Activated naive CD4-positive, alpha-beta T cell treated with anti-CD3 and anti-CD28 coated beads for 36 hours (primary cell): ENCODE measurements at regions not wholly inside any gene's neighbourhood (a gene's known extent, or its start where the extent isn't known, plus 50 kb on each side); places are given as distances from the start of the nearest gene placed in this dataset.
"Not testable (repeated sequence)": the region's sequence is repeated elsewhere in the genome, so short reads cannot be mapped to it uniquely, and the experiment has no call there.

Source experiments
- CTCF ChIA-PET: fragments of 350-600 bp; sonication (Branson Sonifier 250); formaldehyde crosslinking; loops from one replicate; lab custom pipeline; 2021; ENCODE audit warnings: antibody characterized with exemption; lab: Charles Lee
- DNase-seq: peaks from one replicate; pipeline ENCODE4 v3.0.0-alpha.2; 2020
- H3K27ac Mint-ChIP-seq: one replicate; pipeline ENCODE4 v1.8.0; 2021; ENCODE audit warnings: mild to moderate bottlenecking, mixed read lengths
- H3K27me3 Mint-ChIP-seq: one replicate; pipeline ENCODE4 v1.8.0; 2021; ENCODE audit warnings: low read depth, mixed read lengths
- H3K36me3 Mint-ChIP-seq: one replicate; pipeline ENCODE4 v1.8.0; 2021; ENCODE audit warnings: low read depth, mixed read lengths
- H3K4me1 Mint-ChIP-seq: one replicate; pipeline ENCODE4 v1.8.0; 2021; ENCODE audit warnings: low read depth, mixed read lengths
- H3K4me3 Mint-ChIP-seq: one replicate; pipeline ENCODE4 v1.8.0; 2021; ENCODE audit warnings: mild to moderate bottlenecking, moderate library complexity, mixed read lengths
- H3K9me3 Mint-ChIP-seq: one replicate; pipeline ENCODE4 v1.8.0; 2021; ENCODE audit warnings: mixed read lengths
- intact Hi-C: fragments of 100-400 bp; cut with micrococcal nuclease; formaldehyde crosslinking; loops from one replicate; pipeline ENCODE4 v1.15.1; 2023

GRCh38 chr5:164326219-164326618 lies 820.8 kb downstream of the MAT2B start:
- Mint-ChIP-seq H3K36me3 (no peaks in the 10 kb centered on the region), H3K9me3 (peaks cover 11% of the 10 kb centered on the region), H3K4me3 (no peak overlapping the region), H3K27ac (no peak overlapping the region), H3K4me1 (no peaks in the 10 kb centered on the region), H3K27me3 (no peaks in the 10 kb centered on the region)
- no peak for DNase-seq
- intact Hi-C loops, result no loop called here
- CTCF ChIA-PET, result no interaction called here

GRCh38 chr5:164327166-164327565 lies 821.7 kb downstream of the MAT2B start:
- peaks cover 11% of the 10 kb centered on the region for H3K9me3 Mint-ChIP-seq
- H3K4me1 Mint-ChIP-seq, H3K27me3 Mint-ChIP-seq, DNase-seq, H3K27ac Mint-ChIP-seq, H3K36me3 Mint-ChIP-seq, CTCF ChIA-PET, intact Hi-C loops, H3K4me3 Mint-ChIP-seq: not testable (repeated sequence)

- Mint-ChIP-seq H3K4me1 (no peaks in the 10 kb centered on the region), H3K9me3 (peaks cover 3% of the 10 kb centered on the region), H3K4me3 (no peak overlapping the region), H3K36me3 (no peaks in the 10 kb centered on the region), H3K27ac (no peak overlapping the region), H3K27me3 (no peaks in the 10 kb centered on the region)
- DNase-seq, result no peak
- intact Hi-C loops, result no loop called here
- CTCF ChIA-PET, result no interaction called here
Observed at GRCh38 chr5:164332349-164333196, 827.2 kb downstream of the MAT2B start.

- CTCF ChIA-PET, result no interaction called here
- intact Hi-C loops, result no loop called here
- peaks cover 3% of the 10 kb centered on the region for H3K9me3 Mint-ChIP-seq
- no peaks in the 10 kb centered on the region for H3K36me3 Mint-ChIP-seq
- DNase-seq, result no peak
- H3K27me3 Mint-ChIP-seq, result no peaks in the 10 kb centered on the region
- no peak overlapping the region for H3K4me3 Mint-ChIP-seq
- no peaks in the 10 kb centered on the region for H3K4me1 Mint-ChIP-seq
- H3K27ac Mint-ChIP-seq, result no peak overlapping the region
Observed at GRCh38 chr5:164335837-164336236, 830.4 kb downstream of the MAT2B start.

GRCh38 chr5:164336276-164336675 lies 830.9 kb downstream of the MAT2B start:
- intact Hi-C loops, result no loop called here
- no peak for DNase-seq
- Mint-ChIP-seq H3K4me1 (no peaks in the 10 kb centered on the region), H3K27ac (no peak overlapping the region), H3K4me3 (no peak overlapping the region), H3K9me3 (peaks cover 3% of the 10 kb centered on the region), H3K27me3 (no peaks in the 10 kb centered on the region), H3K36me3 (no peaks in the 10 kb centered on the region)
- CTCF ChIA-PET, result no interaction called here

- CTCF ChIA-PET, result no interaction called here
- Mint-ChIP-seq H3K9me3 (peaks cover 3% of the 10 kb centered on the region), H3K27ac (no peak overlapping the region), H3K36me3 (no peaks in the 10 kb centered on the region), H3K27me3 (no peaks in the 10 kb centered on the region), H3K4me3 (no peak overlapping the region), H3K4me1 (no peaks in the 10 kb centered on the region)
- DNase-seq, result no peak
- intact Hi-C loops, result no loop called here
Observed at GRCh38 chr5:164336906-164337305, 831.5 kb downstream of the MAT2B start.

- no peak for DNase-seq
- no peaks in the 10 kb centered on the region for H3K36me3 Mint-ChIP-seq
- H3K4me1 Mint-ChIP-seq, result no peaks in the 10 kb centered on the region
- H3K4me3 Mint-ChIP-seq, result no peak overlapping the region
- no peaks in the 10 kb centered on the region for H3K27me3 Mint-ChIP-seq
- CTCF ChIA-PET, result no interaction called here
- no peak overlapping the region for H3K27ac Mint-ChIP-seq
- H3K9me3 Mint-ChIP-seq, result peaks cover 2% of the 10 kb centered on the region
- intact Hi-C loops, result no loop called here
Observed at GRCh38 chr5:164341056-164341619, 835.7 kb downstream of the MAT2B start.

- DNase-seq, result no peak
- Mint-ChIP-seq H3K4me3 (no peak overlapping the region), H3K27me3 (no peaks in the 10 kb centered on the region), H3K9me3 (peaks cover 4% of the 10 kb centered on the region), H3K27ac (no peak overlapping the region), H3K36me3 (no peaks in the 10 kb centered on the region), H3K4me1 (no peaks in the 10 kb centered on the region)
- CTCF ChIA-PET, result no interaction called here
- intact Hi-C loops, result no loop called here
Observed at GRCh38 chr5:164345173-164345849, 839.9 kb downstream of the MAT2B start.

GRCh38 chr5:164345853-164346252 lies 840.4 kb downstream of the MAT2B start:
- DNase-seq, result no peak
- H3K9me3 Mint-ChIP-seq, result peaks cover 4% of the 10 kb centered on the region
- H3K36me3 Mint-ChIP-seq, result no peaks in the 10 kb centered on the region
- no peak overlapping the region for H3K4me3 Mint-ChIP-seq
- intact Hi-C loops, result no loop called here
- CTCF ChIA-PET, result no interaction called here
- H3K4me1 Mint-ChIP-seq, result no peaks in the 10 kb centered on the region
- H3K27me3 Mint-ChIP-seq, result no peaks in the 10 kb centered on the region
- no peak overlapping the region for H3K27ac Mint-ChIP-seq

- H3K36me3 Mint-ChIP-seq, result no peaks in the 10 kb centered on the region
- intact Hi-C loops, result no loop called here
- CTCF ChIA-PET, result interaction anchor here (0.6 kb wide), 1 partner anchor 51 kb away, joined by 4 read pairs; no protein-coding TSS in a partner anchor
- no peak overlapping the region for H3K27ac Mint-ChIP-seq
- no peaks in the 10 kb centered on the region for H3K4me1 Mint-ChIP-seq
- no peaks in the 10 kb centered on the region for H3K27me3 Mint-ChIP-seq
- no peak overlapping the region for H3K4me3 Mint-ChIP-seq
- peaks cover 4% of the 10 kb centered on the region for H3K9me3 Mint-ChIP-seq
- no peak for DNase-seq
Observed at GRCh38 chr5:164346785-164347630, 841.6 kb downstream of the MAT2B start.

- intact Hi-C loops, result no loop called here
- Mint-ChIP-seq H3K27me3 (no peaks in the 10 kb centered on the region), H3K4me3 (no peak overlapping the region), H3K9me3 (peaks cover 4% of the 10 kb centered on the region), H3K27ac (no peak overlapping the region), H3K4me1 (no peaks in the 10 kb centered on the region), H3K36me3 (no peaks in the 10 kb centered on the region)
- no peak for DNase-seq
- CTCF ChIA-PET, result interaction anchor here (0.6 kb wide), 1 partner anchor 507 kb away, joined by 3 read pairs; no protein-coding TSS in a partner anchor
Observed at GRCh38 chr5:164350236-164350635, 844.8 kb downstream of the MAT2B start.

GRCh38 chr5:164351245-164351834 lies 845.9 kb downstream of the MAT2B start:
- peaks cover 4% of the 10 kb centered on the region for H3K9me3 Mint-ChIP-seq
- H3K4me3 Mint-ChIP-seq, result no peak overlapping the region
- H3K27ac Mint-ChIP-seq, result no peak overlapping the region
- no peak for DNase-seq
- no peaks in the 10 kb centered on the region for H3K27me3 Mint-ChIP-seq
- intact Hi-C loops, result no loop called here
- H3K36me3 Mint-ChIP-seq, result no peaks in the 10 kb centered on the region
- CTCF ChIA-PET, result no interaction called here
- H3K4me1 Mint-ChIP-seq, result no peaks in the 10 kb centered on the region
